Fibroblast of skin of back (primary cell): ENCODE measurements at regions not wholly inside any gene's neighbourhood (a gene's known extent, or its start where the extent isn't known, plus 50 kb on each side); places are given as distances from the start of the nearest gene placed in this dataset.
A peak's percentile ranks its signal among the peaks of the same experiment; 100 is the strongest.

ENCODE experiments used
- DNase-seq: peaks from one replicate; pipeline ENCODE4 v3.0.0-alpha.2; 2013

GRCh38 chr9:7982907-7983306, 183.3 kb upstream of the DMAC1 start:
- DNase-seq, result no peak

GRCh38 chr9:7980691-7981289, 181.2 kb upstream of the DMAC1 start:
- no peak for DNase-seq

- no peak for DNase-seq
Observed at GRCh38 chr9:7980041-7980440, 180.5 kb upstream of the DMAC1 start.

GRCh38 chr9:7979611-7980010, 180.0 kb upstream of the DMAC1 start:
- no peak for DNase-seq

GRCh38 chr9:7977586-7977985, 178.0 kb upstream of the DMAC1 start:
- DNase-seq, result no peak

- no peak for DNase-seq
Observed at GRCh38 chr9:7976856-7977255, 177.3 kb upstream of the DMAC1 start.

GRCh38 chr9:7976167-7976755, 176.7 kb upstream of the DMAC1 start:
- DNase-seq, result no peak

- no peak for DNase-seq
Observed at GRCh38 chr9:7975336-7975735, 175.8 kb upstream of the DMAC1 start.

GRCh38 chr9:7974335-7974960, 174.9 kb upstream of the DMAC1 start:
- DNase-seq, result no peak

GRCh38 chr9:7973123-7973522, 173.5 kb upstream of the DMAC1 start:
- no peak for DNase-seq

GRCh38 chr9:7970681-7971330, 171.2 kb upstream of the DMAC1 start:
- DNase-seq, result peak; percentile 1

- DNase-seq, result no peak
Observed at GRCh38 chr9:7968687-7969086, 169.1 kb upstream of the DMAC1 start.

- DNase-seq, result no peak
Observed at GRCh38 chr9:7967851-7968250, 168.3 kb upstream of the DMAC1 start.

- DNase-seq, result no peak
Observed at GRCh38 chr9:7967093-7967827, 167.7 kb upstream of the DMAC1 start.

- DNase-seq, result no peak
Observed at GRCh38 chr9:7965063-7965462, 165.5 kb upstream of the DMAC1 start.

- DNase-seq, result no peak
Observed at GRCh38 chr9:7963026-7963425, 163.4 kb upstream of the DMAC1 start.

GRCh38 chr9:7961076-7961475, 161.5 kb upstream of the DMAC1 start:
- DNase-seq, result no peak

GRCh38 chr9:7960320-7961050, 160.9 kb upstream of the DMAC1 start:
- DNase-seq, result no peak

GRCh38 chr9:7957803-7958202, 158.2 kb upstream of the DMAC1 start:
- DNase-seq, result no peak

GRCh38 chr9:7947577-7947976, 148.0 kb upstream of the DMAC1 start:
- no peak for DNase-seq

GRCh38 chr9:7946458-7946857, 146.9 kb upstream of the DMAC1 start:
- DNase-seq, result no peak

- DNase-seq, result no peak
Observed at GRCh38 chr9:7944572-7944971, 145.0 kb upstream of the DMAC1 start.
